IPS DF 6.9 (cell line): ENCODE measurements at regions not wholly inside any gene's neighbourhood (a gene's known extent, or its start where the extent isn't known, plus 50 kb on each side); places are given as distances from the start of the nearest gene placed in this dataset.
"Not testable (repeated sequence)": the region's sequence is repeated elsewhere in the genome, so short reads cannot be mapped to it uniquely, and the experiment has no call there.

Experiments
- DNase-seq: peaks from one replicate; pipeline ENCODE4 v3.0.0-alpha.2; 2013; ENCODE audit warnings: low read depth, low spot score
- H3K27ac ChIP-seq: one replicate; pipeline ENCODE4 v1.5.1; 2013; ENCODE audit warnings: low read length, control low read depth
- H3K27me3 ChIP-seq: 2 replicates; pipeline ENCODE4 v1.6.1; 2013; ENCODE audit warnings: mild to moderate bottlenecking, low read length; ENCODE audit not compliant: control insufficient read depth, insufficient read depth
- H3K36me3 ChIP-seq: 2 replicates; pipeline ENCODE4 v1.6.1; 2013; ENCODE audit warnings: low read length; ENCODE audit not compliant: control insufficient read depth, insufficient read depth
- H3K4me1 ChIP-seq: 2 replicates; pipeline ENCODE4 v1.6.1; 2013; ENCODE audit warnings: low read length; ENCODE audit not compliant: control insufficient read depth, insufficient read depth
- H3K4me3 ChIP-seq: 2 replicates; pipeline ENCODE4 v1.5.1; 2013; ENCODE audit warnings: mild to moderate bottlenecking, low read length
- H3K9me3 ChIP-seq: 2 replicates; pipeline ENCODE4 v1.6.1; 2013; ENCODE audit warnings: low read length, inconsistent platforms; ENCODE audit not compliant: control insufficient read depth, insufficient read depth
- WGBS: extraction: QIAGEN DNeasy Blood & Tissue Kit; methylation state at CpG from one replicate; pipeline ENCODE4 v1.1.7; 2013; ENCODE audit warnings: mixed read lengths, missing lambda C conversion rate; ENCODE audit not compliant: insufficient read length, insufficient coverage; 5-methylcytosine and 5-hydroxymethylcytosine counted together

- Histone ChIP-seq H3K9me3 (no peaks in the 10 kb centered on the region), H3K4me1 (no peaks in the 10 kb centered on the region), H3K27ac (no peak overlapping the region), H3K36me3 (no peaks in the 10 kb centered on the region), H3K4me3 (no peak overlapping the region), H3K27me3 (no peaks in the 10 kb centered on the region)
- no peak for DNase-seq
- WGBS = no CpG with 5 or more reads among the region's 1 CpG
Observed at GRCh38 chr4:164623099-164623498, 130.8 kb upstream of the SMIM31 start.

GRCh38 chr4:164639001-164639400 lies 114.9 kb upstream of the SMIM31 start:
- Histone ChIP-seq H3K27me3 (no peaks in the 10 kb centered on the region), H3K36me3 (no peaks in the 10 kb centered on the region), H3K4me1 (no peaks in the 10 kb centered on the region), H3K27ac (no peak overlapping the region), H3K9me3 (no peaks in the 10 kb centered on the region), H3K4me3 (no peak overlapping the region)
- no peak for DNase-seq

GRCh38 chr4:164648151-164648848 lies 105.6 kb upstream of the SMIM31 start:
- Histone ChIP-seq H3K27ac (no peak overlapping the region), H3K36me3 (no peaks in the 10 kb centered on the region), H3K27me3 (no peaks in the 10 kb centered on the region), H3K4me3 (no peak overlapping the region), H3K4me1 (no peaks in the 10 kb centered on the region), H3K9me3 (no peaks in the 10 kb centered on the region)
- DNase-seq = no peak
- no CpG with 5 or more reads among the region's 1 CpG for WGBS

- no peak for DNase-seq
- no peaks in the 10 kb centered on the region for H3K27me3 ChIP-seq
- WGBS = no CpG with 5 or more reads among the region's 4 CpGs
- no peak overlapping the region for H3K27ac ChIP-seq
- no peaks in the 10 kb centered on the region for H3K4me1 ChIP-seq
- no peaks in the 10 kb centered on the region for H3K9me3 ChIP-seq
- H3K4me3 ChIP-seq = no peak overlapping the region
- no peaks in the 10 kb centered on the region for H3K36me3 ChIP-seq
Observed at GRCh38 chr4:164648849-164649212, 105.1 kb upstream of the SMIM31 start.

- no peaks in the 10 kb centered on the region for H3K27me3 ChIP-seq
- no CpG with 5 or more reads among the region's 1 CpG for WGBS
- no peaks in the 10 kb centered on the region for H3K9me3 ChIP-seq
- H3K4me1 ChIP-seq = no peaks in the 10 kb centered on the region
- H3K27ac ChIP-seq = no peak overlapping the region
- H3K36me3 ChIP-seq = no peaks in the 10 kb centered on the region
- H3K4me3 ChIP-seq = no peak overlapping the region
- DNase-seq = no peak
Observed at GRCh38 chr4:164659765-164660164, 94.2 kb upstream of the SMIM31 start.

GRCh38 chr4:164676152-164676551 lies 77.8 kb upstream of the SMIM31 start:
- not testable (repeated sequence) for DNase-seq, H3K4me3 ChIP-seq, H3K36me3 ChIP-seq, H3K4me1 ChIP-seq, H3K27me3 ChIP-seq, H3K27ac ChIP-seq, H3K9me3 ChIP-seq
- WGBS = no CpG with 5 or more reads among the region's 9 CpGs

- WGBS = no CpG with 5 or more reads among the region's 2 CpGs
- peaks cover 2% of the 10 kb centered on the region; the same call in 1 of the 2 replicates for H3K4me1 ChIP-seq
- H3K36me3 ChIP-seq = no peaks in the 10 kb centered on the region
- no peak for DNase-seq
- H3K9me3 ChIP-seq = no peaks in the 10 kb centered on the region
- H3K4me3 ChIP-seq = no peak overlapping the region
- H3K27ac ChIP-seq = no peak overlapping the region
- no peaks in the 10 kb centered on the region for H3K27me3 ChIP-seq
Observed at GRCh38 chr4:164683040-164683439, 70.9 kb upstream of the SMIM31 start.

GRCh38 chr4:164695650-164696049 lies 58.3 kb upstream of the SMIM31 start:
- Histone ChIP-seq H3K36me3 (no peaks in the 10 kb centered on the region), H3K4me1 (no peaks in the 10 kb centered on the region), H3K9me3 (no peaks in the 10 kb centered on the region), H3K4me3 (no peak overlapping the region), H3K27ac (no peak overlapping the region), H3K27me3 (no peaks in the 10 kb centered on the region)
- no peak for DNase-seq
- WGBS = no CpG with 5 or more reads among the region's 3 CpGs

GRCh38 chr4:164700471-164700870 lies 53.5 kb upstream of the SMIM31 start:
- DNase-seq = peak; percentile 74
- no CpG with 5 or more reads among the region's 10 CpGs for WGBS
- Histone ChIP-seq H3K27ac (no peak overlapping the region), H3K27me3 (no peaks in the 10 kb centered on the region), H3K36me3 (no peaks in the 10 kb centered on the region), H3K4me1 (no peaks in the 10 kb centered on the region), H3K4me3 (no peak overlapping the region), H3K9me3 (no peaks in the 10 kb centered on the region)

GRCh38 chr4:164701665-164702064 lies 52.3 kb upstream of the SMIM31 start:
- no peaks in the 10 kb centered on the region for H3K36me3 ChIP-seq
- H3K4me1 ChIP-seq = peaks cover 3% of the 10 kb centered on the region; the same call in 1 of the 2 replicates
- no peak overlapping the region for H3K4me3 ChIP-seq
- no peaks in the 10 kb centered on the region for H3K27me3 ChIP-seq
- no peak overlapping the region for H3K27ac ChIP-seq
- no peak for DNase-seq
- no CpG with 5 or more reads among the region's 4 CpGs for WGBS
- no peaks in the 10 kb centered on the region for H3K9me3 ChIP-seq
